OCI-M1 (cell line): ENCODE measurements at regions not wholly inside any gene's neighbourhood (a gene's known extent, or its start where the extent isn't known, plus 50 kb on each side); places are given as distances from the start of the nearest gene placed in this dataset.

ENCODE experiments used
- DNase-seq: peaks from one replicate; lab custom pipeline; 2025; lab: John Stamatoyannopoulos, UW

DNA sequence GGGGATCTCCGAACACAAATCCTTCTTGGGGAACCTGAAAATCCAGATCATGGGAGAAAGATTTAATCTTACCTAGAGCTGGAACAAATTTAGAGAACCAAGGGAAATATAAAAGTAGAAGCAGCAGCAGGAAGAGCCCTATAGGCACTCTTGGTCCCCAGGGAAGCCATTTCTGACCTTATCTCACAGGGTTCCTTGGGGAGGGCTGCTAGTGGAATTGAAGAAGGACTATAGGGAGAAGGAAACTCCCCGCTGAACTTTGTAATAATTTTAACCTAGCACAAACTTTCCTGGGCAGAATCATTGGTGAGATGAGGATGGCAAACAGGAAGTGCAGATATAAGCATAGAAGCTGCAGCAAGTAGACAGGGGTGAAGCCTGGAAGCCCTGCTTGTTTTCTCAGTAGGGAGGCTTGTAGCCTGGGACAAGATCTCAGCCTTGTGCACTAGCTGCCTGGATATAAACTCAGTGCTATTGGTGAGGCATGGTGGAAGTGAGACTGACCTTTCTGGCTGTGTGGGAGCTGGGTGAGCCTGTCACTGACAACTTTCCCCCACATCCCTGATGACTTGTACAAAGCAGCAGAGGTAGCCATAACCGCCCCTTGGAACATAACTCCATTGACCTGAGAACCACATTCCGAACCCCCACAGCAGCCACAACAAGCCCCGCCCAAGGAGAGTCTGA is 343.0 kb upstream of the TGFBR2 start:
- DNase-seq = no peak

DNA sequence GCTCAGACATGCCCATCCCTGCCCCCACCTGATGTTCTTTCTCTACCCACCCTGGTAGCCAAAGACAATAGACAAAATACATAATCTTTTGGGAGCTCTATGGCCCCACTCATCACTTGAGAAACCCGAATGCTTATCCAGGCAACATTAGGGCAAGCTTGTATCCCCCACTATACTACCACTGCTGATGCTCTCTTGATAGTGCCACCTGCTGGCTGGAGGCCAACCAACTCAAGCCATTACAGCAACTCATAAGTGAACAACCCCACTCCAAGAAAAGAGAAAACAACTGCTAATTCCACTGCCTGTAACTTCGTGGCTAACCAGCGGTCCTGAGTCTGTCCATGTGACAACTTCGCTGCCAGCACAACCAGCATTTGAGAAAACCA is 342.5 kb upstream of the TGFBR2 start:
- peak; percentile 30 for DNase-seq

DNA sequence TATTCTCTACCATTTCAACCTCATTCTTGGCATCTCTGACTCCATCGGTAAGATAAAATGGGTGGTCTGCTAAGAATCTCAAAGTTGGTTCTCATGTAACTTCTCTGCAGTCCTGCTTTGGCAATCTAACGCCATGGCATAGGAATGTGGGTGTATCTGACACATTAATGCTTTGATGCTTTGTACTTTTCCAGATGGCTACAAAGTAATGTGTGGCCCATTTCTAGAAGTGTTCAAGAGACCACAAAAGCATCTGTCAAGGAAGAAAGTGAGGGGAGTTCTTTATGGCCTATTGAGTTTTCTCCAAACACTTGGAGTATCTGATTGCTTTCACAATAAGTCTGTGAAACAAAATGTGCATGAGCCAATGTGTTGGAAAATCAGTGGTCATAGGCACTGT is 339.9 kb upstream of the TGFBR2 start:
- no peak for DNase-seq

DNA sequence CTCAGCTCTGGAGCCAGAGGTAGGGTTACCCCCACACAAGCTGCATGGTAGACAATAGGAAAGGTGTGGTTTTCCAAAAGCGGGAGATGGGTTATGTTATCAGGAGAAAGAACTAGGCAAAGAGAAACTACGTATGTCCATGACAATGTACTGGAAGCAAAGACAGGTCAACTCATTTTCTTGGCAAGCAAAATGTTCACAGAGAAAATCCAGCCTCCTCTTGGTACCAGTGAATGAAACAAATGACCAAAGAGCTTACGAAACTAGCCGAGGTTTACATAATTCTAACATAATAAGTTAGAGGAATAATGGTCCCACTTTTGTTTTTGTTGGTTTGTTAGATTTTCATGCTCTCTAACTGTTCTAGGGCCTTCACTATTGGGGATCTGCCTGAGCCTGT is 338.1 kb upstream of the TGFBR2 start:
- DNase-seq = no peak

DNA sequence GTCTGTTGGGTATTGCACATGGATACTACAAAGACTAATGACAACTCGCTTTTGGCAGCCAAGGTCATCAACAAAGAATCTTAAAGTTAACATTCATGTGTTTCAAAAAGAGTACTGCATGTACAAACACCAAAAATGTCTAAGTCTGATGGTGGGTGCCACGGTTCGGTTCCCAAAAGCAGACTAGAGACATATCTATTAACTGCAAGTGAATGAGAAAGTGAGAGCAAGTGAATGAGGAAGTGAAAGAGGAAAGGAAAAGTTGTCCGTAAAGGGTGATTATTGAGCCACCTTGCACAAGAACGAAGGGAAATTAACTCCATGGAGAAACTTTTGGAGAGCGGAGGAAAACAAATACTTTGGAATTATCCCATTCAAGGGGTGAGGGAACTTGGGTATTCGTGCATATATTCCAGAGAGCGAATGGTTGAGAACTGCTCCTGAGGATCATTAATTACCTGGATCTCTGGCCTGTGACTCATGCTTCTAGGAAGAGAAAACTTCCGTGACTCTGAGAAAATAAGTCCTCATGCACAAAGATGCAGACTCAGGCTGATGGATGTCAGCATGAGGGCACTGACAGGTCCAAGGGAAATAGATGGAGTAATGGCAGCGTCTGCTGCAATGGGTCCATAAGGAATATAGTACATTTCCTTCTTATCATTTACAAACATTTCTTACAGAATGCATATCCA is 336.5 kb upstream of the TGFBR2 start:
- DNase-seq = no peak

DNA sequence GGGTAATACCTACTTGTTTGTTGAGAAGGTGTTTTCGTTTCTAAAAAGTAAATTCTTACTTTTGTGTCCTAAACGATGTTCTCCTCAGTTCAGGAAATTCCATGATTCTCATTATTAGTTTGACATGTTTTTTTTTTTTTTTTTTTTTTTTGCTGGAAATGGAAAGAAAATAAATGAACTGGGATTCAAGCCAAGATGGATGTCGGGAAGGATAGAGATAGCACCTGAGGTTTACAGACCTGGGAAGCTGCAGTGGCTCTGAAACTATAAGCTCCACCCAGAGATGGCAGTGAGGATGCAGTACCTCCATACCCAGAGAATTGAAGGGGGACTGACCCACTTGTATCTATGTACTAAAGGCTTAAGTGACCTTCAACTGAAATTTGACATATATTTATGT is 334.6 kb upstream of the TGFBR2 start:
- no peak for DNase-seq

DNA sequence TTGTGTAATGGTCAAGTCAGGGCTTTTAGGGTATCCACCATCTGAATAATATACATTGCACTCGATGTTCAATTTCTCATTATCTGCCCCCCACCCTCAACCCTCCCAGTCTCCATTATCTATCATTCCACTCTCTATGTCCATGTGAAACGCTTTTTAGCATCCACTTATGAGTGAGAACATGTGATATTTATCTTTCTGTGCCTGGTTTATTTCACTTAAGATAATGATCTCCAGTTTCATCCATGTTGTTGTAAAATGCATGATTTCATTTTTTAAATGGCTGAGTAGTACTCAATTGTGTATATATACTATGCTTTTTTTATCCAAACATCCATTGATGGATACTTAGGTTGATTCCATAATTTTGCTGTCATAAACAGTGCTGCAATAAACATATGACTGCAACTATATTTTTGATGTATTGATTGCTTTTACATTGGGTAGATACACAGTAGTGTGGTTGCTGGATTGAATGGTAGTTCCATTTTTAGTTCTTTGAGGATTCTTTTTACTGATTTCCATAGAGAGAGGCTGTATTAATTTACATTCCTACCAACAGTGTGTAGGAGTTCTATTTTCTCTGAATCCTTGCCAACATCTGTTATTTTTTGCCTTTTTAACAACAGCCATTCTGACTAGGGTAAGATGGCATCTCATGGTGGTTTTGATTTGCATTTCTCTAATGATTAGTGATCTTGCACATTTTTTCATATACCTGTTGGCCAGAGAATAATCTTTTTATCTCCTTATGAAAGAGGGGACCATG is 332.9 kb upstream of the TGFBR2 start:
- DNase-seq = no peak

DNA sequence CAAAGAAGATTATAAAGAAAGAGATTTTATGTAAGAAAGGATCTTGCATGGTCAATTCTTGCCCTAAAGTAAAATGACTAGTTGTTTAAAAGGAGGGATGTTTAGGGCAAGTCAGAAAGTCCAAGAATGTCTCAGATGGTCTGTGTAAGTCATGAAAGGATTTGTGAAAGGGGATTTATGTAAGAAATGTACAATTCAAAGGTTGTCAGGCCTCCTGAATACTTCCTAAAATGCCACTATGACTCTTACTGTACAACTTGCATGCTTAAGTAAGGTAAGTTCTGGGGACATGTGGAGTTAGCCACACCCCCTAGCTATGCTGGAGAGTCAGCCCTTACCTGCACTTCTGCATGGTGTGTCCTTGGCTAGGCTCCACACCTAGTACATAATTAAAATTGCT is 328.9 kb upstream of the TGFBR2 start:
- DNase-seq = peak; percentile 15

DNA sequence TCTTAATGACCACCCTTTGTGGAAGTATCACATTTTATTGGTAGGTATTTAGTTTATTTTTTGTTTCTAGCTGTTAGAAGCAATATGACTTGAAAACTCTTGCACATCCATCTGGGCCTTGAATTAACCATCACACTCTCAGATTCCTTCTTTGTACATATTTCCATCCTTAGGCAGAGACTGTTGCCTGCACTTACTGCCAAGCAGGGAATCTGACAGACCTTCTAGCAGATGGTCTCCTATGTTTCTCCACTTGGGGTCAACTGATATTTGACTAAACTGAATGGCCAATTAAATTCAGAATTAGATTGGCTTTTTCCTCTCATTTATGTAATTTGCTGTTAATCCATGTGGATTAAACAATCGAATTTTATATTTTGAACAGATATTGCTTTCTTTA is 324.9 kb upstream of the TGFBR2 start:
- no peak for DNase-seq

DNA sequence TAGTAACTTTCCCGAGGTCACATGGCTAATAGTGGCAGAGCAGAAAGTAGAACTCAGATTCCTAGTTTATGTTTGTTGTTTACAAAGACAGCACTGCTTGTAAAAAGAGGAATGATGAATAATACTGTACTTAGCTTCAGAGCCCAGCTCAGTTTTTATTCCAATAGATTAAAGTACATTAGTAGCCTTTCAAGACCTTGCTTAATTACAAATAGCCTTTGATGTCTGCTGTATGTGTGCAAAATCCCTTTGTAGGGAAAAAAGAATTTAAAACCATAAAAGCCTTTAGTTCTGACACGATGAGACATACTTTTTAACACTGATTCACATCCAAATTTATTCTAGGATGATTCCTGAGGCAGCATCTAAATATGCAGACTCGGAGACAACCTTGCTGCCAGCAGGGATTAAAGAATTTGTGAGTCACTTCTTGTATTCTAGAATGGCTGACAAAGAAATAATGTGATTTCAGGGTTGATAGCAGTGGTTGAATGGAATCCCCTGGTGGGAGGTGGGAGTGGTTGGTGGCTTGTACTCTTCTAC is 324.2 kb upstream of the TGFBR2 start:
- DNase-seq = no peak

DNA sequence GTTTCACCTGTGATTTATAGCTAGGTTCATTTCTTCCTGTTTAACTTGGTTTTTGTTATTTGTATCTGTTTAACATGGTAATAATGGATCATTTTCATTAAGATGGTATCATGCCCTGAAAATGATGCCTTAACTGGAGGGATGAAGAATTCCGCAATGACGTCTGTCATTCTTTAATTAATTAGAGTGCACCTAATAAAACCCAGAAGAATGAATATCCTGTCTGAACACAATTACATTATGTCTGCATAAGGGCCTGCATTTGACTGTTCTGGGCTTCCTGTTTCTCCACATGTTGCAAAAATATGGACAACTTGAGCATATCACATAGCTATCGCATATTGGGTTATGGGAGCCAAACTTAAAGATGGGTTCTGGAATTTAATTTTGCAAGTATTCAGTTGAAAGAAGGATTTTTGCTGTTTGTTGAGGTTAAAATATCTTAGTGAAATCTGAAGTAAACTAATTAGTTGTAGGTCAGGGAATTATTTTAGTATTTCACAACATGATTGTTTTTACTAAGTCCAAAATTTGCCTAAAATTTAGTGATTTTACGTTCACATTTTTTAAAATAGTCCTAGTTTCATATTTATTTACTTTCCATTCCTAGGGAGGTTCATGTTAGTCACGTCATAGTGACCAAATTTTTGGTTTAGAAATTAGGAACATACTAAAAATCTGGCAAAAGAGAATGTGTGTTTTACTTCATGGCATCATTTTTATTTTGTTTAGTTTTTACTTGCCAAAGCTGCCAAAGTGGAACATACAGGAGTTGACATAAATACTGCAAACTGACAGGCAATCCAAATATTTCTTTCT is 321.0 kb upstream of the TGFBR2 start:
- no peak for DNase-seq

DNA sequence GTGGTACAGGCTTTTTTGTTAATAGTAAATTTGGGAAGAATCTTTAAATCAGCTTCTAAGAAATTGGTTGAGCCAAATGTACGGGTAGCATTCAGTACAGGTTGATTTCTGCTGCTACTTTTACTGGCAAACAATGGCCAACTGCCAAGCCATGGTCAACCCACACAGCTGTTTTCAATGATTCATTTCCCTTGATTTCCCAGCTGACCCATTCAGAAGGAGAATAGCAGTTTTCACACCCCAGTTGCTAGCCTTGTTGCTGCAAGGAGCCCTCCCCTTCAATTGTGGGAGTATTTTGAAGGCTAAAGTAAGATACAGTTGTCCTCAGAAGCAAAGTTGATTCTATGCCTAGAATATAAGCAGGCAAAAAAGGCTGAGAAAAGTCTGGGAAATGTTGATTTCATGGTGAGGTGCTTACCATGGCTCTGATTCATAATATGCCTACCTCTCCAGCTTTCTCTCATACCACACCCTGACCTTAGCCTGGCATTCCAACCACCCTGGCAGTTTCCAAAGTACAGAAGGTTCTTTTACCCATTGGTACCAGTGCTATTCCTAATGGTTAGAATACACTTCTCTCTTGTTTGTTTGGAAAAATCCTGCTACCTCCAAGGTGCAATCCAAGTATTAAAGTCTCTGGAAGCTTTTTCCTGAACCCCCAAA is 320.3 kb upstream of the TGFBR2 start:
- peak; percentile 45 for DNase-seq

DNA sequence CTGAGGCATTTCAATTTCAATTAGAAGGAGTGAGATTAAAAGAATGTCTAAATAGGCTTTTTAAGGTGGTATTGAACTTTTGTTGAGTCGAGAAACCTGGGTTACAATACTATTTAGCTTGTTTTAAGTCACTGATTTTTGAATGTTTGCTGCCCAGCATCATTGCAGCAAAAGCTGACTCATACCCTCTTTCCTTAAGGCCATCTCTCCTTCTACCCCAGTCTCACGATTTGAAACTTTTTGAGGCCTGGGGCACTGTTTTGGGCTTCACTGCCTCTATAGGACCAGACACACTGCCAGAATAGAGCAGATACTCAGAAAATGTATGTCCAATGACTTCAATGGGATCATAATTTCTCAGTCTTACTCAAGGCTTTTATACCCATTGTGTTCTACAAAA is 319.6 kb upstream of the TGFBR2 start:
- no peak for DNase-seq

DNA sequence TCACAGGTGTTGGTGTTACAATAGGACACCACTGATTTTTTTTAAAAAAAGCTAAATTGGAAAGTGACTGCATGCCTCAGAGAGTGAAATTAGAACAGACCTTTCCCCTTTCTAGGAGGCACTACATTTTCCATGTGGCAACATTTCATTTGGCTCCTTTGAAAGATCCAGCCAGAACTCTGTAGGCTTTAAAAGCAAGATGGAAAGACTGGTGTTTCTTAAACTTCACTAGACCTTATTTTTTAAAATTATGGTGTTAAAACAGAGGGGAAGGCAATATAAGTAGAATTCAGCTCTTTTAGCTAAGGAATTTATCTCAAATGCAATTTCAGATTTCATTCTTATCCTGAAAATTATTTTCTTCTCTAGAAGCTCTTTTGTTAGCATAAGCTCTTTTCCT is 317.6 kb upstream of the TGFBR2 start:
- DNase-seq = no peak

DNA sequence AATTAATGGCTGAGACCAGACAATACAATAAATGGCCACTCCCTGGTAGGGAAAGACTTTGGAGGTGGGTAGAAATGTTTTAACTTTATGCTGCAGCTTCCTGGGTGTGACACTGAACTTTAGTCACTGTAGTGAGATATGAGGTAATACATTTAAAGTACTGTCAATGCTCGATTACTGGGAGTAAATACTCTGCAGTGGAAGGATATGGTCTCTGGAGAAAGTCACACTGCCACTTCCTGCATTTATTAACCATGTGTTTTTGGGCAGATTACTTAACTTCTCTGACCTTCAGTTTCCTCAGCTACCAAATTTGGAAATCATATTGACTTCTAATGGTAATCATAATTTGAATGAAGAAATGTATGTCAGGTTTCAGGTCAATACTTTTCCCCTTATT is 317.1 kb upstream of the TGFBR2 start:
- peak; percentile 45 for DNase-seq

DNA sequence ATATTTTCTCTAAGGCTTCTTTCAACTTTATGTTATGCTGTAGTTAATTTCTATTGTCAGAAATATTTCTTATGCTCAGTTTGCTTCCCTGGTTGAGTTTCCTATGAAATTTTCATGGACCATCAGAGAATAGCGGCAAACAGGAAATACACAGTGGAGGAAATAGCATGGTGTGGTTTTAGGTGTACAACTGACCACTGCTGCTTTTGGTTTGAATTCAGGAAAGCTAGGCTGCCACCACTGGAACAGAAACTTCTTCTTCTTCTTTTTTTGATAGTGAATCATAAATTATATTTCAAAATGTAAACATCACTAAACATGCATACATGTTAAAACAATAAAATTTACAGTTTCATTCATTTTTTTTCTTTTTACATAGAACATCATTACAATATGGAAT is 316.6 kb upstream of the TGFBR2 start:
- DNase-seq = peak; percentile 37

DNA sequence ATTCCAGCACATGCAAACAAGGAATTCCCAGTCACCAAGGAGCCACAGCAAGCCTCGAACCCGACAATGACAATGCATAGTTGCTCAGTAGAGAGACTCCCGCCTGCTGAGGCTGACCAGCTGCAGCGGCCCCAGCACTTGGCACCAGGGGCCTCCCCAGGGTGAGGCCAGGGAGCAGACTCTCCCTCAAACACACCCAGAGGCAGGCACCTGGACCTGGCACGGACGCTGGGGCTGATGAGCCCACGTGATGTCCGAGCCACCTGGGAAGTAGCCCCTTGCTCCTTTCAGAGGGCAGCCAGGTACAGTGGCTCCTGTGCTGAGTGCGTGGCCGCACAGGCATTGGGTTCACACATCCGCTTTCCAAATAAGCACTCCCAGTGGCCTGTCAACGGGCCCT is 315.9 kb upstream of the TGFBR2 start:
- no peak for DNase-seq

DNA sequence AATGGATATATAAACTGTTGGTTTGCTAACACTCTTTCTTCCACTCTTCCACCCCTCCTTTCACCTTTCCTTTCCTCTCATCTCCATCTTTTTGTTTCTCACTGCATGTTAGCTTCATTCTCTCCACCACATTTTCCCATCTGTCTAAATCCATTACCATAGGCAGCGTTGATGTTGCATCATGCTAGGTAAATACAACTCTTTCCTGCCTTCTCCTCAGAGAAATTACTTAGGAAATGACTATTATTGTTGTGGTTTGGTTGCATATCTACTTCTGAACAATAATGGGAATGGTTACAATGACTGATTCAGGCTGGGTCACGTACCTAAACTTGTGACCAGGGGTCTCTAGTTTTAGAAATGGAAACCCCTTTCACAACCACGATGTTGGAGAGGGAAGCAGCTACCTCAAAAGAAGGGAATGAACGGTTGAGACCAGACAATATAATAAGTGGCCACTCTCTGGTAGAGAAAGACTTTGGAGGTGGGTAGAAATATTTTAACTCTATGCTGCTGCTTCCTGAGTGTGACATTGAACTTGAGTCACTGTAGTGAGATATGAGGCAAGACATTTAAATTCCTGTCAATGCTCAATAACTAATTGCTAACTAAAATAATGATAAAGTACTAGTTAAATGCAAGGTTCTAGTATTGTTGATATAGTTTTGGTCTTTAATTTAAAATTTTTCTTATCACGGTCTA is 314.1 kb upstream of the TGFBR2 start:
- DNase-seq = peak; percentile 17

DNA sequence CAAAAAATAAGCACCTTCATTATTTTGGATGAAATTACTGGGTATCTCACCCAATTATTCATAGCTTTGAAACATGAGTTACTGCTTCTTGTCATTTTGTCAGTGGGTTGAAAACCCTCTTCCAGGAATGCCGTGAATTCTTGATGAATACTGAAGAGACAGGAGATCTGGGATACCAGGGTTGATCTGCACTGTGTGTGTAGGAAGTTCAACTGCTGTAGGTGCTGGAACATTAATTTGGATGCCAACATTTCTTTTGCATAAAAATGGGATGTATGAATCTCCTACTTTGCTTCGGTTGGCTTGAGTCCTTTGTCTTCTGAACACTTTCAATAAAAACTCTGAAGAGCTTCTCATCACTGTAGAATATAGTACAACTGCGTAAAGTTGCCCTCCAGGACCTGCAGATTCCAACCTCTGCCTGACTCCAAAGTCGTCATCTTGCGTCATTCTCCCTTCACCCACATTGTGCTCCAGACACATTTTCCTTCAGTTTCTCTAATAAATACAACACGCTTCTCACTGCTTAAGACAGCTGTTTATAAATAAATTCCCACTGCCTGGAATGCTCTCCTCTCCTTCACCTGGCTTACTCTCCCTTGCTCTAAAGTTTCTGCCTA is 312.7 kb upstream of the TGFBR2 start:
- no peak for DNase-seq

DNA sequence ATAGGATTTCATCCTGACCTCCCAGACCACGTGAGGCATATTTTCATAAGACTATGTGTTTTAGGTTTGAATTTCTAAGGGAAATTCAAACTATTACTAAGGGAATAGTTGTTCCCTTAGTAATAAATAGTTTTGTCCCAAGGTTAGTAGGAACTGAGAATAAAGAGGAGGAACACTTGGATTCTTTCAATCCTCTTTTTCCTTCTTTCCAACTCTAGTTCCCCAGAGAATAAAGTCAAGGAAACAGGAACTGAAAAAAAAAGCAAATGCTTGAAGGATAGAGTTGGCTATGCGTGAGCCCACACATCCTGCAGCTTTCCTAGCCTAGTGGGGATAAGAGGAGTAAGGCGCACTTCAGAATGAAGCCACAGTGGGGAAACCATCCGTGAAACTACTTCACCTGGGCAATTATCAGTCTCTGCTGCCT is 312.1 kb upstream of the TGFBR2 start:
- no peak for DNase-seq
